ENCODE measurements at regions not wholly inside any gene's neighbourhood (a gene's known extent, or its start where the extent isn't known, plus 50 kb on each side); places are given as distances from the start of the nearest gene placed in this dataset.

DNA sequence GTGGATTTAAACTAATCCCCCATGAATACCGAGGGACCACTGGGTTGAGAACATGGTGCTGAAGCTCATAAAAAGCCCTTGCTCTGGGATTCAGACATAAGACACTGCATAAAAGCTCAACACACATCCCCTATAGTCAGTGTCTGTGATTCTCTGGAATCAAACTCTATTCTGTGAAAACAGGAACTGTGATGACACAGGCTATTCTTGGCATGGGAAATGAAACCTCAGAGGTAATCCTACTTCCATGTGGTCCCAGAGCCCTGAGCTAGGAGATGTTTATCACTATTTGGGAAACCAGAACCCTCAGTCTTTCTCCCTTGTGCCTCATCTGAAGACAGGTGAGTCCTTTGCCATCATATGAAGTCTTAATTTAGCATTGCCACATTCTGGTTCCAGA, 135.4 kb upstream of the PRSS3 start:
- no TSS peak for BruUV-seq (replicated peaks)
- intact Hi-C loops (cut with micrococcal nuclease; ENCODE audit: unreplicated experiment) = no loop called here
- DNase-seq = no peak

GRCh38 chr9:33660772-33661171, 134.6 kb upstream of the PRSS3 start:
- Histone ChIP-seq H3K9me2 (ENCODE audit: insufficient read depth) (no peaks in the 10 kb centered on the region), H3K27me3 (ENCODE audit: insufficient read depth, low read depth) (no peaks in the 10 kb centered on the region), H3K9me3 (ENCODE audit: insufficient read depth, low read depth) (no peaks in the 10 kb centered on the region), H3K79me2 (ENCODE audit: low read depth) (no peaks in the 10 kb centered on the region), H2AFZ (no peak overlapping the region), H3K4me3 (no peak overlapping the region), H3F3A (ENCODE audit: insufficient read depth, low read depth) (no peaks in the 10 kb centered on the region), H4K20me1 (ENCODE audit: insufficient read depth) (no peaks in the 10 kb centered on the region), H3K4me1 (replicated peaks; ENCODE audit: insufficient read depth) (no peaks in the 10 kb centered on the region), H3K27ac (no peak overlapping the region), H3K4me2 (no peak overlapping the region), H3K36me3 (ENCODE audit: low read depth) (no peaks in the 10 kb centered on the region)
- BruUV-seq (replicated peaks) = no TSS peak
- POLR2A ChIA-PET (ENCODE audit: unreplicated experiment) = no interaction called here
- no peak for TF ChIP-seq CTCF (conservative IDR thresholded peaks at IDR 0.05)
- no peak for TF ChIP-seq EZH2 (IDR thresholded peaks at IDR 0.05; ENCODE audit: low read depth)
- CTCF ChIA-PET = no interaction called here
- intact Hi-C loops (cut with micrococcal nuclease; ENCODE audit: unreplicated experiment) = no loop called here
- no peak for DNase-seq

More for the DNA sequence above, 135.4 kb upstream of the PRSS3 start:
- H4K20me1 ChIP-seq (ENCODE audit: insufficient read depth) = no peaks in the 10 kb centered on the region
- H3K9me3 ChIP-seq (ENCODE audit: insufficient read depth, low read depth) = no peaks in the 10 kb centered on the region
- H3F3A ChIP-seq (ENCODE audit: insufficient read depth, low read depth) = no peaks in the 10 kb centered on the region
- H3K9me2 ChIP-seq (ENCODE audit: insufficient read depth) = no peaks in the 10 kb centered on the region
- no peak overlapping the region for H3K27ac ChIP-seq
- H3K4me1 ChIP-seq (replicated peaks; ENCODE audit: insufficient read depth) = no peaks in the 10 kb centered on the region
- H3K27me3 ChIP-seq (ENCODE audit: insufficient read depth, low read depth) = peaks cover 4% of the 10 kb centered on the region; the same call in 1 of the 2 replicates
- ChIA-PET CTCF (no interaction called here), POLR2A (ENCODE audit: unreplicated experiment) (no interaction called here)
- no peak overlapping the region for H2AFZ ChIP-seq
- H3K4me3 ChIP-seq = no peak overlapping the region
- no peaks in the 10 kb centered on the region for H3K79me2 ChIP-seq (ENCODE audit: low read depth)
- H3K4me2 ChIP-seq = no peak overlapping the region
- no peaks in the 10 kb centered on the region for H3K36me3 ChIP-seq (ENCODE audit: low read depth)
- TF ChIP-seq CTCF (conservative IDR thresholded peaks at IDR 0.05) (no peak), EZH2 (IDR thresholded peaks at IDR 0.05; ENCODE audit: low read depth) (no peak)

GRCh38 chr9:33661176-33661575, 134.2 kb upstream of the PRSS3 start:
- DNase-seq = no peak
- ChIA-PET CTCF (no interaction called here), POLR2A (ENCODE audit: unreplicated experiment) (no interaction called here)
- H3K79me2 ChIP-seq (ENCODE audit: low read depth) = no peaks in the 10 kb centered on the region
- TF ChIP-seq CTCF (conservative IDR thresholded peaks at IDR 0.05) (no peak), EZH2 (IDR thresholded peaks at IDR 0.05; ENCODE audit: low read depth) (no peak)
- no peaks in the 10 kb centered on the region for H3K9me3 ChIP-seq (ENCODE audit: insufficient read depth, low read depth)
- no peaks in the 10 kb centered on the region for H3K9me2 ChIP-seq (ENCODE audit: insufficient read depth)
- no peak overlapping the region for H3K27ac ChIP-seq
- no peaks in the 10 kb centered on the region for H3K27me3 ChIP-seq (ENCODE audit: insufficient read depth, low read depth)
- H3K4me3 ChIP-seq = no peak overlapping the region
- no peaks in the 10 kb centered on the region for H3F3A ChIP-seq (ENCODE audit: insufficient read depth, low read depth)
- H3K36me3 ChIP-seq (ENCODE audit: low read depth) = no peaks in the 10 kb centered on the region
- no peaks in the 10 kb centered on the region for H4K20me1 ChIP-seq (ENCODE audit: insufficient read depth)
- BruUV-seq (replicated peaks) = no TSS peak
- H3K4me2 ChIP-seq = no peak overlapping the region
- intact Hi-C loops (cut with micrococcal nuclease; ENCODE audit: unreplicated experiment) = no loop called here
- no peaks in the 10 kb centered on the region for H3K4me1 ChIP-seq (replicated peaks; ENCODE audit: insufficient read depth)
- H2AFZ ChIP-seq = no peak overlapping the region
